Suprapubic skin (tissue), 4 donors: ENCODE measurements at regions not wholly inside any gene's neighbourhood (a gene's known extent, or its start where the extent isn't known, plus 50 kb on each side); places are given as distances from the start of the nearest gene placed in this dataset.

Experiments used
- DNase-seq, 2 donors: peaks; one replicate each; pipeline ENCODE4 v3.0.0-alpha.2; 2019; ENCODE audit warnings: low spot score in 2 of 2
- H3K27ac ChIP-seq: fragments of 200-600 bp; sonication (generic); one replicate; pipeline ENCODE4 v1.5.1; 2019
- H3K27me3 ChIP-seq: fragments of 200-600 bp; sonication (generic); one replicate; pipeline ENCODE4 v1.5.1; 2019
- H3K36me3 ChIP-seq: fragments of 200-600 bp; sonication (generic); one replicate; pipeline ENCODE4 v1.5.1; 2019
- H3K4me1 ChIP-seq: fragments of 200-600 bp; sonication (generic); one replicate; pipeline ENCODE4 v1.5.1; 2019
- H3K4me3 ChIP-seq: fragments of 200-600 bp; sonication (generic); one replicate; pipeline ENCODE4 v1.5.1; 2019; ENCODE audit warnings: mild to moderate bottlenecking
- H3K9me3 ChIP-seq: fragments of 200-600 bp; sonication (generic); one replicate; pipeline ENCODE4 v1.5.1; 2019
- EP300 ChIP-seq: sonication (generic); formaldehyde crosslinking; IDR thresholded peaks from one replicate; pipeline ENCODE4 v1.6.1; 2017; ENCODE audit warnings: antibody characterized with exemption
- POLR2A ChIP-seq, 2 donors: fragments of 450-650 bp; IDR thresholded peaks; one replicate each; pipeline ENCODE4 v1.6.1; 2017; ENCODE audit warnings: antibody characterized with exemption in 2 of 2, mild to moderate bottlenecking in 2 of 2, moderate library complexity in 2 of 2
- POLR2AphosphoS5 ChIP-seq, 3 donors: sonication (generic); formaldehyde crosslinking; IDR thresholded peaks; one replicate each; pipeline ENCODE4 v1.6.1; 2017; ENCODE audit warnings: antibody characterized with exemption in 3 of 3
- WGBS: methylation state at CpG from one replicate; pipeline ENCODE4 v1.1.5; 2018; 5-methylcytosine and 5-hydroxymethylcytosine counted together
- TF ChIP-seq, protein P1 (sequence below), 2 donors: fragments of 200-600 bp in 1 of 2; fragments of 450-650 bp in 1 of 2; sonication (generic) in 1 of 2; IDR thresholded peaks; one replicate each; pipeline ENCODE4 v1.5.1; 2016 to 2019; ENCODE audit warnings: antibody characterized with exemption in 2 of 2, mild to moderate bottlenecking in 1 of 2, moderate library complexity in 1 of 2

- 94% methylated on average over 1 of the region's 1 CpG for WGBS
- no peak for DNase-seq
These were observed 610.0 kb downstream of the KCNJ3 start for GRCh38 chr2:155308367-155309009.

GRCh38 chr2:155301221-155301620, 602.7 kb downstream of the KCNJ3 start:
- TF ChIP-seq, protein P1, sequence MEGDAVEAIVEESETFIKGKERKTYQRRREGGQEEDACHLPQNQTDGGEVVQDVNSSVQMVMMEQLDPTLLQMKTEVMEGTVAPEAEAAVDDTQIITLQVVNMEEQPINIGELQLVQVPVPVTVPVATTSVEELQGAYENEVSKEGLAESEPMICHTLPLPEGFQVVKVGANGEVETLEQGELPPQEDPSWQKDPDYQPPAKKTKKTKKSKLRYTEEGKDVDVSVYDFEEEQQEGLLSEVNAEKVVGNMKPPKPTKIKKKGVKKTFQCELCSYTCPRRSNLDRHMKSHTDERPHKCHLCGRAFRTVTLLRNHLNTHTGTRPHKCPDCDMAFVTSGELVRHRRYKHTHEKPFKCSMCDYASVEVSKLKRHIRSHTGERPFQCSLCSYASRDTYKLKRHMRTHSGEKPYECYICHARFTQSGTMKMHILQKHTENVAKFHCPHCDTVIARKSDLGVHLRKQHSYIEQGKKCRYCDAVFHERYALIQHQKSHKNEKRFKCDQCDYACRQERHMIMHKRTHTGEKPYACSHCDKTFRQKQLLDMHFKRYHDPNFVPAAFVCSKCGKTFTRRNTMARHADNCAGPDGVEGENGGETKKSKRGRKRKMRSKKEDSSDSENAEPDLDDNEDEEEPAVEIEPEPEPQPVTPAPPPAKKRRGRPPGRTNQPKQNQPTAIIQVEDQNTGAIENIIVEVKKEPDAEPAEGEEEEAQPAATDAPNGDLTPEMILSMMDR (IDR thresholded peaks at IDR 0.05): no peak
- TF ChIP-seq POLR2A (IDR thresholded peaks at IDR 0.05): no peak
- TF ChIP-seq EP300: no peak
- no peak for TF ChIP-seq POLR2AphosphoS5 (IDR thresholded peaks at IDR 0.05)
- H3K4me1 ChIP-seq: no peaks in the 10 kb centered on the region
- no peak overlapping the region for H3K27ac ChIP-seq
- no peak for DNase-seq
- no peaks in the 10 kb centered on the region for H3K9me3 ChIP-seq
- no peaks in the 10 kb centered on the region for H3K27me3 ChIP-seq
- H3K4me3 ChIP-seq: no peak overlapping the region
- H3K36me3 ChIP-seq: no peaks in the 10 kb centered on the region

More at GRCh38 chr2:155308367-155309009, 610.0 kb downstream of the KCNJ3 start:
- Histone ChIP-seq H3K9me3 (no peaks in the 10 kb centered on the region), H3K36me3 (no peaks in the 10 kb centered on the region), H3K27ac (no peak overlapping the region), H3K4me3 (no peak overlapping the region), H3K27me3 (no peaks in the 10 kb centered on the region), H3K4me1 (no peaks in the 10 kb centered on the region)
- no peak for TF ChIP-seq EP300
- no peak for TF ChIP-seq POLR2AphosphoS5 (IDR thresholded peaks at IDR 0.05)
- TF ChIP-seq, protein P1 (IDR thresholded peaks at IDR 0.05): no peak
- no peak for TF ChIP-seq POLR2A (IDR thresholded peaks at IDR 0.05)

- no peak overlapping the region for H3K4me3 ChIP-seq
- H3K36me3 ChIP-seq: no peaks in the 10 kb centered on the region
- H3K9me3 ChIP-seq: no peaks in the 10 kb centered on the region
- no peaks in the 10 kb centered on the region for H3K27me3 ChIP-seq
- DNase-seq: no peak
- TF ChIP-seq POLR2AphosphoS5 (IDR thresholded peaks at IDR 0.05): no peak
- TF ChIP-seq, protein P1 (IDR thresholded peaks at IDR 0.05): no peak
- no peak for TF ChIP-seq POLR2A (IDR thresholded peaks at IDR 0.05)
- TF ChIP-seq EP300: no peak
- no peaks in the 10 kb centered on the region for H3K4me1 ChIP-seq
- WGBS: 65% methylated on average over 1 of the region's 1 CpG
- H3K27ac ChIP-seq: no peak overlapping the region
These were observed 599.5 kb downstream of the KCNJ3 start for GRCh38 chr2:155298001-155298400.

DNA sequence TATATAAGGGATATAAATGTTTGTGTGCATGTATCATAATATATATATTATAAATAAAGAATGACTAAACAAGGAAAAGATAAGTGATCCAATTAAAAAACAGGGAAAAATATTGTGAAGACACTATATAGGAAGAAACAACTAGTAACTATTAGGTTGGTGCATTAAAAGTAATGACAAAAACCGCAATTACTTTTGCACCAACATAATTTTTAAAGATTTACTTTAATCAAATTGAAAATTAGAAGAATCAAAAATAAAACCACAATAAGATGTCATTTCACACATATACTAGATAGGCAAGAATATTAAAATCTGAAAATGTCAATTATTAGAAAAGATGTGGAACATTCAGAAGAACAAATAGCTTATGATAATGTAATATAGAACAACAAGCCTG, 595.9 kb downstream of the KCNJ3 start:
- no peak for DNase-seq
- H3K4me1 ChIP-seq: no peaks in the 10 kb centered on the region
- WGBS: 68% methylated on average over 1 of the region's 1 CpG

DNA sequence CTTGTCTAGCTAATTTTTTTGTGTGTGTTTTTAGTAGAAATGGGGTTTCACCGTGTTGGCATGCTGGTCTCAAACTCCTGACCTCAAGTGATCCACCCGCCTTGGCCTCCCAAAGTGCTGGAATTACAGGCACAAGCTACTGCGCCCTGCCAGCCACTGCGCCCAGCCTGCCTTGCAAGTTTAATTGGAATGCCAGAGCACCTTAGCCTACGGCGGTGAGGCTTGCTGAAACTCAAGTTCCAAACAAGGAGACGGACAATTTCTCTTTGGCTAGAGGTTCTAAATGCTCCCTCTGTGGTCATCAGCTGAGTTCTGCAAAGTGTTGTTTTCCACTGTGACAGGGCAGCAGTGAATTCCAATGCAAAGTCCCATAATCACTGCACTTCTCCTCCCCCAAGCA, 583.4 kb downstream of the KCNJ3 start:
- no peak for TF ChIP-seq POLR2AphosphoS5 (IDR thresholded peaks at IDR 0.05)
- TF ChIP-seq POLR2A (IDR thresholded peaks at IDR 0.05): no peak
- TF ChIP-seq, protein P1 (IDR thresholded peaks at IDR 0.05): no peak
- no peak for TF ChIP-seq EP300
- Histone ChIP-seq H3K27me3 (no peaks in the 10 kb centered on the region), H3K4me1 (no peaks in the 10 kb centered on the region), H3K9me3 (no peaks in the 10 kb centered on the region), H3K36me3 (no peaks in the 10 kb centered on the region), H3K27ac (no peak overlapping the region), H3K4me3 (no peak overlapping the region)
- no peak for DNase-seq
- 85% methylated on average over 7 of the region's 7 CpGs for WGBS

More for the DNA sequence above, 595.9 kb downstream of the KCNJ3 start:
- H3K36me3 ChIP-seq: no peaks in the 10 kb centered on the region
- H3K27me3 ChIP-seq: no peaks in the 10 kb centered on the region
- no peaks in the 10 kb centered on the region for H3K9me3 ChIP-seq
- no peak overlapping the region for H3K4me3 ChIP-seq
- no peak overlapping the region for H3K27ac ChIP-seq
- TF ChIP-seq POLR2AphosphoS5 (IDR thresholded peaks at IDR 0.05): no peak
- no peak for TF ChIP-seq POLR2A (IDR thresholded peaks at IDR 0.05)
- no peak for TF ChIP-seq EP300
- TF ChIP-seq, protein P1 (IDR thresholded peaks at IDR 0.05): no peak
